CD4-positive, alpha-beta T cell treated with Interleukin-17A for 4 hours (primary cell): ENCODE measurements at regions not wholly inside any gene's neighbourhood (a gene's known extent, or its start where the extent isn't known, plus 50 kb on each side); places are given as distances from the start of the nearest gene placed in this dataset.

Experiments
- DNase-seq: peaks from one replicate; pipeline ENCODE4 v3.0.0-alpha.2; 2020; ENCODE audit warnings: mixed read lengths

- no peak for DNase-seq
Measured at GRCh38 chr6:145468534-145468933, 266.8 kb downstream of the EPM2A start.

GRCh38 chr6:145469021-145469420, 266.3 kb downstream of the EPM2A start:
- no peak for DNase-seq

- no peak for DNase-seq
Measured at GRCh38 chr6:145475794-145476396, 259.4 kb downstream of the EPM2A start.

- DNase-seq: no peak
Measured at GRCh38 chr6:145480024-145480423, 255.3 kb downstream of the EPM2A start.

GRCh38 chr6:145483191-145483996, 251.9 kb downstream of the EPM2A start:
- no peak for DNase-seq

- DNase-seq: no peak
Measured at GRCh38 chr6:145485288-145485687, 250.0 kb downstream of the EPM2A start.

GRCh38 chr6:145486306-145486705, 249.0 kb downstream of the EPM2A start:
- no peak for DNase-seq

- DNase-seq: no peak
Measured at GRCh38 chr6:145489583-145489982, 245.7 kb downstream of the EPM2A start.

GRCh38 chr6:145490068-145490467, 245.3 kb downstream of the EPM2A start:
- no peak for DNase-seq

GRCh38 chr6:145491126-145491525, 244.2 kb downstream of the EPM2A start:
- no peak for DNase-seq

- DNase-seq: no peak
Measured at GRCh38 chr6:145497006-145497405, 238.3 kb downstream of the EPM2A start.

GRCh38 chr6:145498425-145498824, 236.9 kb downstream of the EPM2A start:
- no peak for DNase-seq

GRCh38 chr6:145502416-145502815, 232.9 kb downstream of the EPM2A start:
- DNase-seq: no peak

- no peak for DNase-seq
Measured at GRCh38 chr6:145506136-145506535, 229.2 kb downstream of the EPM2A start.

- no peak for DNase-seq
Measured at GRCh38 chr6:145506565-145506964, 228.8 kb downstream of the EPM2A start.

- no peak for DNase-seq
Measured at GRCh38 chr6:145507239-145507638, 228.1 kb downstream of the EPM2A start.

GRCh38 chr6:145508107-145508506, 227.2 kb downstream of the EPM2A start:
- DNase-seq: no peak

- DNase-seq: no peak
Measured at GRCh38 chr6:145517492-145517891, 217.8 kb downstream of the EPM2A start.

GRCh38 chr6:145525038-145525437, 210.3 kb downstream of the EPM2A start:
- DNase-seq: no peak

- no peak for DNase-seq
Measured at GRCh38 chr6:145529582-145529981, 205.7 kb downstream of the EPM2A start.

GRCh38 chr6:145530454-145530853, 204.9 kb downstream of the EPM2A start:
- DNase-seq: no peak

GRCh38 chr6:145531032-145531431, 204.3 kb downstream of the EPM2A start:
- no peak for DNase-seq

- DNase-seq: no peak
Measured at GRCh38 chr6:145531822-145532221, 203.5 kb downstream of the EPM2A start.

GRCh38 chr6:145532361-145532760, 203.0 kb downstream of the EPM2A start:
- no peak for DNase-seq

- DNase-seq: no peak
Measured at GRCh38 chr6:145534989-145535388, 200.3 kb downstream of the EPM2A start.
